DND-41 (cell line): ENCODE measurements at regions not wholly inside any gene's neighbourhood (a gene's known extent, or its start where the extent isn't known, plus 50 kb on each side); places are given as distances from the start of the nearest gene placed in this dataset.

ENCODE experiments used
- CTCF ChIP-seq: IDR thresholded peaks from 2 replicates; pipeline ENCODE4 v1.5.1; 2012; ENCODE audit warnings: borderline replicate concordance, low read length, moderate library complexity, mild to moderate bottlenecking; ENCODE audit not compliant: poor library complexity, severe bottlenecking; ENCODE audit errors: extremely low read depth
- EZH2 ChIP-seq: IDR thresholded peaks from 3 replicates; pipeline ENCODE4 v1.6.1; 2012; ENCODE audit warnings: borderline replicate concordance, low read depth, mild to moderate bottlenecking, moderate library complexity, low read length, inconsistent platforms; ENCODE audit not compliant: severe bottlenecking

GRCh38 chr6:163831736-163832135, 417.2 kb downstream of the QKI start:
- TF ChIP-seq CTCF (no peak), EZH2 (no peak)
